ENCODE measurements at regions not wholly inside any gene's neighbourhood (a gene's known extent, or its start where the extent isn't known, plus 50 kb on each side); places are given as distances from the start of the nearest gene placed in this dataset.

GRCh38 chr11:62068730-62069129, 55.1 kb upstream of the INCENP start:
- no peak overlapping the region for H3K27ac ChIP-seq
- no peaks in the 10 kb centered on the region for H3K36me3 ChIP-seq
- no peaks in the 10 kb centered on the region for H3K4me1 ChIP-seq
- TF ChIP-seq CTCF (IDR thresholded peaks at IDR 0.05) (no peak), EP300 (IDR thresholded peaks at IDR 0.05) (no peak), POLR2A (IDR thresholded peaks at IDR 0.05) (no peak), POLR2AphosphoS5 (IDR thresholded peaks at IDR 0.05) (no peak)
- WGBS, 5 donors, result 74 to 88% (median 86%) methylated on average over 3 of the region's 3 CpGs
- H3K9me3 ChIP-seq, result no peaks in the 10 kb centered on the region
- intact Hi-C loops (cut with DNase I; ENCODE audit: low total_unique reads), result loop anchor here (10.0 kb wide), 1 partner anchor 114 kb away; the partner anchor contains the start of gene BEST1
- H3K27me3 ChIP-seq, result no peaks in the 10 kb centered on the region
- no peak for DNase-seq
- no peak overlapping the region for H3K4me3 ChIP-seq

- Histone ChIP-seq H3K4me1 (no peaks in the 10 kb centered on the region), H3K27me3 (no peaks in the 10 kb centered on the region), H3K27ac (no peak overlapping the region), H3K36me3 (no peaks in the 10 kb centered on the region), H3K4me3 (no peak overlapping the region), H3K9me3 (no peaks in the 10 kb centered on the region)
- DNase-seq, result no peak
- TF ChIP-seq CTCF (IDR thresholded peaks at IDR 0.05), result no peak
- TF ChIP-seq POLR2AphosphoS5 (IDR thresholded peaks at IDR 0.05), result no peak
- no peak for TF ChIP-seq POLR2A (IDR thresholded peaks at IDR 0.05)
- TF ChIP-seq EP300 (IDR thresholded peaks at IDR 0.05), result no peak
- 84 to 94% (median 91%) methylated on average over 8 of the region's 8 CpGs for WGBS, 5 donors
- intact Hi-C loops (cut with DNase I; ENCODE audit: low total_unique reads), result loop anchor here (10.0 kb wide), 1 partner anchor 113 kb away; the partner anchor contains the start of gene BEST1
Measured at GRCh38 chr11:62067741-62068140, 56.1 kb upstream of the INCENP start.

- Histone ChIP-seq H3K4me1 (no peaks in the 10 kb centered on the region), H3K27ac (no peak overlapping the region), H3K36me3 (no peaks in the 10 kb centered on the region), H3K4me3 (no peak overlapping the region), H3K9me3 (no peaks in the 10 kb centered on the region), H3K27me3 (no peaks in the 10 kb centered on the region)
- TF ChIP-seq EP300 (IDR thresholded peaks at IDR 0.05) (no peak), CTCF (IDR thresholded peaks at IDR 0.05) (no peak), POLR2A (IDR thresholded peaks at IDR 0.05) (no peak)
- WGBS, 5 donors, result 85 to 96% (median 92%) methylated on average over 2 of the region's 2 CpGs
- intact Hi-C loops (cut with DNase I; ENCODE audit: low total_unique reads), result loop anchor here (10.0 kb wide), 1 partner anchor 109 kb away; the partner anchor contains the start of gene BEST1
- no peak for DNase-seq
Measured at GRCh38 chr11:62064221-62064620, 59.6 kb upstream of the INCENP start.

- Histone ChIP-seq H3K4me1 (no peaks in the 10 kb centered on the region), H3K4me3 (no peak overlapping the region), H3K27me3 (no peaks in the 10 kb centered on the region), H3K36me3 (no peaks in the 10 kb centered on the region), H3K9me3 (no peaks in the 10 kb centered on the region), H3K27ac (no peak overlapping the region)
- intact Hi-C loops (cut with DNase I; ENCODE audit: low total_unique reads), result loop anchor here (10.0 kb wide), 1 partner anchor 108 kb away; the partner anchor contains the start of gene BEST1
- DNase-seq, result no peak
- 80 to 86% (median 84%) methylated on average over 4 of the region's 4 CpGs for WGBS, 5 donors
- no peak for TF ChIP-seq POLR2A (IDR thresholded peaks at IDR 0.05)
- TF ChIP-seq EP300 (IDR thresholded peaks at IDR 0.05), result no peak
- no peak for TF ChIP-seq POLR2AphosphoS5 (IDR thresholded peaks at IDR 0.05)
- no peak for TF ChIP-seq CTCF (IDR thresholded peaks at IDR 0.05)
Measured at GRCh38 chr11:62062223-62062861, 61.5 kb upstream of the INCENP start.
